ENCODE measurements at regions not wholly inside any gene's neighbourhood (a gene's known extent, or its start where the extent isn't known, plus 50 kb on each side); places are given as distances from the start of the nearest gene placed in this dataset.

GRCh38 chr15:101550124-101550523 lies 60.6 kb upstream of the PCSK6 start:
- no peak for TF ChIP-seq E2F1 (CRISPR knock-in tag; IDR thresholded peaks at IDR 0.05)
- TF ChIP-seq ATF2 (CRISPR knock-in tag; IDR thresholded peaks at IDR 0.05; ENCODE audit: borderline replicate concordance, low read depth) = no peak
- TF ChIP-seq ESRRA (CRISPR knock-in tag; IDR thresholded peaks at IDR 0.05; ENCODE audit: borderline replicate concordance) = no peak
- TF ChIP-seq NFYB (CRISPR knock-in tag; conservative IDR thresholded peaks at IDR 0.05; ENCODE audit: low read depth) = no peak
- no peak for TF ChIP-seq ZNF121 (CRISPR knock-in tag; IDR thresholded peaks at IDR 0.05)
- TF ChIP-seq SP1 (CRISPR knock-in tag; conservative IDR thresholded peaks at IDR 0.05) = no peak
- TF ChIP-seq TP53 (CRISPR knock-in tag; IDR thresholded peaks at IDR 0.05) = no peak
- no peak for TF ChIP-seq ZNF281 (CRISPR knock-in tag; IDR thresholded peaks at IDR 0.05)
- TF ChIP-seq CREM (CRISPR knock-in tag; IDR thresholded peaks at IDR 0.05) = no peak
- TF ChIP-seq CTCF (IDR thresholded peaks at IDR 0.05) = no peak
- TF ChIP-seq FOXJ3 (CRISPR knock-in tag; IDR thresholded peaks at IDR 0.05; ENCODE audit: borderline replicate concordance) = no peak
- no peak for TF ChIP-seq JUN (CRISPR knock-in tag; IDR thresholded peaks at IDR 0.05)
